ENCODE measurements at regions not wholly inside any gene's neighbourhood (a gene's known extent, or its start where the extent isn't known, plus 50 kb on each side); places are given as distances from the start of the nearest gene placed in this dataset.
"Not testable (repeated sequence)": the region's sequence is repeated elsewhere in the genome, so short reads cannot be mapped to it uniquely, and the experiment has no call there.

GRCh38 chr3:82133070-82133606 lies 371.7 kb upstream of the GBE1 start:
- DNase-seq, result peak; percentile 23 to 49

GRCh38 chr3:82132210-82133069 lies 371.0 kb upstream of the GBE1 start:
- no peak for DNase-seq

- DNase-seq, result no peak
These were observed 368.6 kb upstream of the GBE1 start for GRCh38 chr3:82130046-82130445.

- DNase-seq, result no peak
These were observed 367.9 kb upstream of the GBE1 start for GRCh38 chr3:82129221-82129801.

- DNase-seq, result no peak
These were observed 366.8 kb upstream of the GBE1 start for GRCh38 chr3:82128271-82128670.

GRCh38 chr3:82122554-82123345 lies 361.3 kb upstream of the GBE1 start:
- no peak for DNase-seq

GRCh38 chr3:82114589-82114988 lies 353.1 kb upstream of the GBE1 start:
- DNase-seq, result no peak

- not testable (repeated sequence) for DNase-seq
These were observed 349.3 kb upstream of the GBE1 start for GRCh38 chr3:82110721-82111120.

- DNase-seq, result no peak
These were observed 341.8 kb upstream of the GBE1 start for GRCh38 chr3:82103241-82103640.

GRCh38 chr3:82100378-82100777 lies 338.9 kb upstream of the GBE1 start:
- DNase-seq, result no peak

- DNase-seq, result no peak
These were observed 332.2 kb upstream of the GBE1 start for GRCh38 chr3:82093641-82094040.

GRCh38 chr3:82088749-82089148 lies 327.3 kb upstream of the GBE1 start:
- DNase-seq, result no peak

- DNase-seq, result no peak
These were observed 326.5 kb upstream of the GBE1 start for GRCh38 chr3:82087958-82088357.

GRCh38 chr3:82085851-82086475 lies 324.5 kb upstream of the GBE1 start:
- no peak for DNase-seq

GRCh38 chr3:82085356-82085755 lies 323.9 kb upstream of the GBE1 start:
- no peak for DNase-seq

GRCh38 chr3:82084824-82085223 lies 323.4 kb upstream of the GBE1 start:
- no peak for DNase-seq

- no peak for DNase-seq
These were observed 321.4 kb upstream of the GBE1 start for GRCh38 chr3:82082796-82083195.

- no peak for DNase-seq
These were observed 319.9 kb upstream of the GBE1 start for GRCh38 chr3:82081351-82081750.

GRCh38 chr3:82080792-82081191 lies 319.3 kb upstream of the GBE1 start:
- no peak for DNase-seq

- no peak for DNase-seq
These were observed 318.8 kb upstream of the GBE1 start for GRCh38 chr3:82080261-82080660.

GRCh38 chr3:82079335-82079890 lies 318.0 kb upstream of the GBE1 start:
- no peak for DNase-seq

- DNase-seq, result no peak
These were observed 316.8 kb upstream of the GBE1 start for GRCh38 chr3:82078246-82078645.

GRCh38 chr3:82067420-82067819 lies 306.0 kb upstream of the GBE1 start:
- DNase-seq, result no peak
